Right atrium auricular region (tissue), 2 donors: ENCODE measurements at regions not wholly inside any gene's neighbourhood (a gene's known extent, or its start where the extent isn't known, plus 50 kb on each side); places are given as distances from the start of the nearest gene placed in this dataset.

Experiments
- DNase-seq: peaks from one replicate; pipeline ENCODE4 v3.0.0-alpha.2; 2019; ENCODE audit warnings: low spot score
- H3K27ac ChIP-seq, 2 donors: fragments of 200-600 bp; sonication (generic); 1 replicate in 1 of 2; 2 replicates in 1 of 2; pipeline ENCODE4 v1.5.1; 2016 to 2019
- H3K27me3 ChIP-seq, 2 donors: fragments of 200-600 bp; sonication (generic); one replicate each; pipeline versions ENCODE4 v1.5.1 to v1.6.0; 2017 to 2019
- H3K36me3 ChIP-seq: fragments of 200-600 bp; sonication (generic); one replicate; pipeline ENCODE4 v1.5.1; 2016
- H3K4me1 ChIP-seq, 2 donors: fragments of 200-600 bp; sonication (generic); one replicate each; pipeline versions ENCODE4 v1.5.1 to v1.6.0; 2017 to 2019
- H3K4me3 ChIP-seq, 2 donors: fragments of 200-600 bp; sonication (generic); 1 replicate in 1 of 2; 2 replicates in 1 of 2; pipeline ENCODE4 v1.5.1; 2017 to 2019; ENCODE audit warnings: mild to moderate bottlenecking in 1 of 2, moderate library complexity in 1 of 2
- H3K9me3 ChIP-seq, 2 donors: fragments of 200-600 bp; sonication (generic); one replicate each; pipeline ENCODE4 v1.5.1; 2019
- TF ChIP-seq, protein P1 (sequence below), 2 donors: fragments of 200-600 bp; sonication (generic); IDR thresholded peaks; one replicate each; pipeline ENCODE4 v1.5.1; 2019; ENCODE audit warnings: antibody characterized with exemption in 2 of 2

DNA sequence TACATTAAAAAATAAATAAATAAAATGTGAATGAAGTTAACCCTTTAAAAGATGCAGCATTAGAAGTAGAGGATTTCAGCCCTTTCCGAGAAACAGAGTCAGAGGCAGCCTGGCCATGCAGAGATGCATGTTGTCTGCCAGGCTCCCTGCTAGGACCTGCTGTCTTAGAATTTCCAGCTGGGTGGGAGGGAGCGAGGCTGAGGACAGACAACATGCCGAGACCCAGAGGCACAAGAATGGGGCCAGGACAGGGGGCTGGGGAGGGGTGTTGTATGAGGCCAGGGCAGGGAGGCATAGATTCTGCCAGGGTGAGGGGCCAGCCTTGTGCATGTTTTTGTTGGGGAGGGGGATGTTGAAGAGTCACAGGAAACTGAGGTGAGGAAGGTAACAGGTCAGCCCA lies 68.6 kb upstream of the NEURL1B start:
- H3K4me3 ChIP-seq = no peak overlapping the region
- H3K27me3 ChIP-seq = no peaks in the 10 kb centered on the region
- no peaks in the 10 kb centered on the region for H3K9me3 ChIP-seq
- H3K36me3 ChIP-seq = no peaks in the 10 kb centered on the region
- peaks cover 0 to 21% of the 10 kb centered on the region in 2 donors for H3K4me1 ChIP-seq
- no peak for DNase-seq
- TF ChIP-seq, protein P1, sequence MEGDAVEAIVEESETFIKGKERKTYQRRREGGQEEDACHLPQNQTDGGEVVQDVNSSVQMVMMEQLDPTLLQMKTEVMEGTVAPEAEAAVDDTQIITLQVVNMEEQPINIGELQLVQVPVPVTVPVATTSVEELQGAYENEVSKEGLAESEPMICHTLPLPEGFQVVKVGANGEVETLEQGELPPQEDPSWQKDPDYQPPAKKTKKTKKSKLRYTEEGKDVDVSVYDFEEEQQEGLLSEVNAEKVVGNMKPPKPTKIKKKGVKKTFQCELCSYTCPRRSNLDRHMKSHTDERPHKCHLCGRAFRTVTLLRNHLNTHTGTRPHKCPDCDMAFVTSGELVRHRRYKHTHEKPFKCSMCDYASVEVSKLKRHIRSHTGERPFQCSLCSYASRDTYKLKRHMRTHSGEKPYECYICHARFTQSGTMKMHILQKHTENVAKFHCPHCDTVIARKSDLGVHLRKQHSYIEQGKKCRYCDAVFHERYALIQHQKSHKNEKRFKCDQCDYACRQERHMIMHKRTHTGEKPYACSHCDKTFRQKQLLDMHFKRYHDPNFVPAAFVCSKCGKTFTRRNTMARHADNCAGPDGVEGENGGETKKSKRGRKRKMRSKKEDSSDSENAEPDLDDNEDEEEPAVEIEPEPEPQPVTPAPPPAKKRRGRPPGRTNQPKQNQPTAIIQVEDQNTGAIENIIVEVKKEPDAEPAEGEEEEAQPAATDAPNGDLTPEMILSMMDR (IDR thresholded peaks at IDR 0.05) = no peak
- H3K27ac ChIP-seq = no peak overlapping the region

DNA sequence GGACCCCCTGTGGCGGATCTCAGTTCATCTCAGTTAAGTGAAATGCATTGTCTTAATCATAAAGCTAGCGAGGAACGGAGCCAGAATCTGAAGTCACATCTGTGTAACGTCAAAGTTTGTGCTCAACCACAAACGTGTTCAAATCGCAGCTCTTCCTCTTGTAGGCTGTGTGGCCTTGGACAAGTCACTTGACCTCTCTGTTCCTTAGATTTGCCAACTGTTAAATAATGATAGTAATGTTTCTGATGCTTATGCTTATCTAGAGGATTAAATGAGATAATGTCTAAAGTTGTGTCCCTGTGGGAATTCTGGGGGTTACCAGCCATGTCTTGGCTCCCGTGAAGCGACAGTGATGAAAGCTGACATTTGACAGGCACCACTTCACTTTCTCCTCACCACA lies 69.2 kb upstream of the NEURL1B start:
- Histone ChIP-seq H3K36me3 (no peaks in the 10 kb centered on the region), H3K4me1 (peaks cover 0 to 26% of the 10 kb centered on the region in 2 donors), H3K27me3 (no peaks in the 10 kb centered on the region), H3K4me3 (no peak overlapping the region), H3K27ac (no peak overlapping the region), H3K9me3 (no peaks in the 10 kb centered on the region)
- TF ChIP-seq, protein P1 (IDR thresholded peaks at IDR 0.05) = no peak
- no peak for DNase-seq

DNA sequence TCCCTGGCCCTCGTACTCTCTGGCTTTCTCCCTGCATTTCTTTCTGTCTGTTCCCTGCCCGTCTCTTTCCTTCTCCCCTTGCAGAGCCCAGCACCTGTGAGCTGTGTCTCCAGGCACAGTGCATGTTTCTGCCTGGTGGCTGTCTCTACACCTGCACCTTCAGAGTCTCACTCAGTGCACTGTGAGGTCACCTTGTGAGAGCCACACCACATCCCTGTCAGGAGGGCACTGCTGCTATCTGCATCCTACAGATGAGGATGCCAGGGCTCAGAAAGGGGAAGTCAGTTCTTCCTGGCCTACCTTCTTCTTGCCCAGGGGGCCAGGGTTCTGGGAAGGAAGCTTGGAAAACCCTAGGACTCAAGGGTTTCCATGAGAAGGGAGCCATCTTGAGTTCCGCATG lies 69.7 kb upstream of the NEURL1B start:
- Histone ChIP-seq H3K9me3 (no peaks in the 10 kb centered on the region), H3K4me1 (peaks cover 0 to 27% of the 10 kb centered on the region in 2 donors)
- DNase-seq = no peak

GRCh38 chr5:172570594-172571334 lies 70.3 kb upstream of the NEURL1B start:
- H3K36me3 ChIP-seq = no peaks in the 10 kb centered on the region
- H3K4me1 ChIP-seq = peaks cover 0 to 21% of the 10 kb centered on the region in 2 donors
- TF ChIP-seq, protein P1 (IDR thresholded peaks at IDR 0.05) = no peak
- H3K27me3 ChIP-seq = no peaks in the 10 kb centered on the region
- H3K4me3 ChIP-seq = no peak overlapping the region
- no peak overlapping the region for H3K27ac ChIP-seq
- H3K9me3 ChIP-seq = no peaks in the 10 kb centered on the region
- DNase-seq = no peak

More for the DNA sequence above, 69.7 kb upstream of the NEURL1B start:
- no peaks in the 10 kb centered on the region for H3K36me3 ChIP-seq
- no peak overlapping the region for H3K4me3 ChIP-seq
- no peaks in the 10 kb centered on the region for H3K27me3 ChIP-seq
- TF ChIP-seq, protein P1 (IDR thresholded peaks at IDR 0.05) = no peak
- no peak overlapping the region for H3K27ac ChIP-seq

- TF ChIP-seq, protein P1 (IDR thresholded peaks at IDR 0.05) = no peak
- no peaks in the 10 kb centered on the region for H3K9me3 ChIP-seq
- no peak for DNase-seq
- no peaks in the 10 kb centered on the region for H3K27me3 ChIP-seq
- no peaks in the 10 kb centered on the region for H3K36me3 ChIP-seq
- H3K4me1 ChIP-seq = peaks cover 0 to 15% of the 10 kb centered on the region in 2 donors
- no peak overlapping the region for H3K4me3 ChIP-seq
- no peak overlapping the region for H3K27ac ChIP-seq
Observed at GRCh38 chr5:172569861-172570558, 71.1 kb upstream of the NEURL1B start.
